Lung (tissue), 11 donors: ENCODE measurements at regions not wholly inside any gene's neighbourhood (a gene's known extent, or its start where the extent isn't known, plus 50 kb on each side); places are given as distances from the start of the nearest gene placed in this dataset.

Experiments used
- ATAC-seq: fragments of 200-7000 bp; cut with Tn5 transposase; one replicate; pipeline ENCODE4 v1.9.1; 2020; ENCODE audit warnings: moderate number of reproducible peaks; ENCODE audit not compliant: insufficient read depth, low FRiP score
- DNase-seq, 3 donors: peaks; one replicate each; pipeline ENCODE4 v3.0.0-alpha.2; 2013 to 2017
- H3K27ac ChIP-seq, 2 donors: one replicate each; pipeline ENCODE4 v1.5.1; 2013; ENCODE audit warnings: mild to moderate bottlenecking in 2 of 2, moderate library complexity in 2 of 2, control low read depth in 1 of 2, inconsistent platforms in 1 of 2, low read depth in 1 of 2, low read length in 1 of 2
- H3K27me3 ChIP-seq, 3 donors: one replicate each; pipeline ENCODE4 v1.5.1; 2013; ENCODE audit warnings: low read length in 2 of 3; ENCODE audit not compliant: control insufficient read depth in 3 of 3, insufficient read depth in 3 of 3
- H3K36me3 ChIP-seq, 4 donors: one replicate each; pipeline ENCODE4 v1.5.1; 2013; ENCODE audit warnings: low read length in 4 of 4, mild to moderate bottlenecking in 1 of 4, moderate library complexity in 1 of 4; ENCODE audit not compliant: control insufficient read depth in 4 of 4, insufficient read depth in 4 of 4
- H3K4me1 ChIP-seq, 5 donors: one replicate each; pipeline ENCODE4 v1.5.1; 2013; ENCODE audit warnings: low read length in 5 of 5, mild to moderate bottlenecking in 2 of 5, moderate library complexity in 1 of 5; ENCODE audit not compliant: control insufficient read depth in 5 of 5, insufficient read depth in 5 of 5
- H3K4me3 ChIP-seq: one replicate; pipeline ENCODE4 v1.5.1; 2013; ENCODE audit warnings: mild to moderate bottlenecking, control low read depth, moderate library complexity
- H3K9ac ChIP-seq, 2 donors: one replicate each; pipeline ENCODE4 v1.5.1; 2013; ENCODE audit warnings: low read length in 2 of 2, control low read depth in 1 of 2; ENCODE audit not compliant: insufficient read depth in 1 of 2
- H3K9me3 ChIP-seq, 4 donors: one replicate each; pipeline ENCODE4 v1.5.1; 2013; ENCODE audit warnings: low read length in 3 of 4, mild to moderate bottlenecking in 1 of 4, moderate library complexity in 1 of 4; ENCODE audit not compliant: control insufficient read depth in 4 of 4, insufficient read depth in 3 of 4
- WGBS, 2 donors: extraction: QIAGEN DNeasy Blood & Tissue Kit; methylation state at CpG; one replicate each; pipeline ENCODE4 v1.1.7; 2013; 5-methylcytosine and 5-hydroxymethylcytosine counted together
- TF ChIP-seq, protein P1 (sequence below): IDR thresholded peaks from 2 replicates; pipeline ENCODE4 v1.5.1; 2012; ENCODE audit warnings: mild to moderate bottlenecking; ENCODE audit errors: control extremely low read depth, extremely low read depth
- donor health status: control.
- donor health status: control.
- donor health status: Bipolar disorder and iron deficiency.
- donor health status: healthy.
- donor health status: DM: yes; HTN: yes; CAD: no.

DNA sequence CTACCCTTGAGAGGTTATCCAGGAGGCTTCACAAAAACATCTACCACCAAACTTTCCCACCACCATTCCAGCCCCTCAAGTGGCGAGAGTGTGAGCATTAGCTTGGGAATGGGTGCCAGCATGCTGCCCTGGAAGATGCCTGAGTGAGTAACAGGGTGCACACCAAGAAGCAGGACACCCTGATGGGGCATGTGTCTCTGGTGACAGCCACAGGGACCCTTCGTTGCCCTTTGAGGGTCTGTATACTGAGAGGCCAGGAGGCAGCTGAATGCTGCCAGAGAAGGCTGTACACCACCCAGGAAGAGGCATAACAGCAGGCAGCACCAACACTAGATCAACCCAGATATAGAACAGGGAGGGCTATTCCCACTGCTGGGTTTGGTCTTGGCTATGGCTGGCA is 233.6 kb upstream of the THSD7B start:
- Histone ChIP-seq H3K4me3 (no peak overlapping the region), H3K9ac (no peak overlapping the region), H3K27me3 (no peaks in the 10 kb centered on the region), H3K9me3 (peaks cover 0 to 2% (median 0%) of the 10 kb centered on the region in 4 donors), H3K27ac (no peak overlapping the region), H3K36me3 (no peaks in the 10 kb centered on the region), H3K4me1 (no peaks in the 10 kb centered on the region)
- DNase-seq, result no peak
- 42 to 57% methylated on average over 2 of the region's 2 CpGs for WGBS, 2 donors
- no peak for ATAC-seq
- TF ChIP-seq, protein P1, sequence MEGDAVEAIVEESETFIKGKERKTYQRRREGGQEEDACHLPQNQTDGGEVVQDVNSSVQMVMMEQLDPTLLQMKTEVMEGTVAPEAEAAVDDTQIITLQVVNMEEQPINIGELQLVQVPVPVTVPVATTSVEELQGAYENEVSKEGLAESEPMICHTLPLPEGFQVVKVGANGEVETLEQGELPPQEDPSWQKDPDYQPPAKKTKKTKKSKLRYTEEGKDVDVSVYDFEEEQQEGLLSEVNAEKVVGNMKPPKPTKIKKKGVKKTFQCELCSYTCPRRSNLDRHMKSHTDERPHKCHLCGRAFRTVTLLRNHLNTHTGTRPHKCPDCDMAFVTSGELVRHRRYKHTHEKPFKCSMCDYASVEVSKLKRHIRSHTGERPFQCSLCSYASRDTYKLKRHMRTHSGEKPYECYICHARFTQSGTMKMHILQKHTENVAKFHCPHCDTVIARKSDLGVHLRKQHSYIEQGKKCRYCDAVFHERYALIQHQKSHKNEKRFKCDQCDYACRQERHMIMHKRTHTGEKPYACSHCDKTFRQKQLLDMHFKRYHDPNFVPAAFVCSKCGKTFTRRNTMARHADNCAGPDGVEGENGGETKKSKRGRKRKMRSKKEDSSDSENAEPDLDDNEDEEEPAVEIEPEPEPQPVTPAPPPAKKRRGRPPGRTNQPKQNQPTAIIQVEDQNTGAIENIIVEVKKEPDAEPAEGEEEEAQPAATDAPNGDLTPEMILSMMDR, result no peak

DNA sequence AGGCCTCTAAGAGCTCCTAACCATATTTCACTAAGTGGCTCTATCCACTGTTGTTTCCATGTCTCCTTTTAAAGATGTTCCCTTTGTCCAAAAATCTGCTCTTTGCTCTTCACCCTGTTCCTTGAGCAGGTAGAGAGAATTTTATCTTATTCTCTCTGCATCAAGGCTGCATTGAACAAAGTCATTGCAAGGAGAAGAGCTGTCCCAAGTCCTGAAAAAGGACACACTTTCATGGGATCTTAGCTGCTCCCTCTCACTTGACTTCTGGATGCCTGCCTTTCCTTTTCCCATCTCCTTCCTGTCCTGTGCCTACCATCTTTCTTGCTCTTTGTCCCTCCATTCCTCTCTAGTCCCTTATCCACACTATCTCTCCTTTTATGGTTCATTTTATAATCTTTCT is 235.2 kb upstream of the THSD7B start:
- Histone ChIP-seq H3K27me3 (no peaks in the 10 kb centered on the region), H3K27ac (no peak overlapping the region), H3K9me3 (peaks cover 0 to 2% (median 0%) of the 10 kb centered on the region in 4 donors), H3K4me3 (no peak overlapping the region), H3K4me1 (no peaks in the 10 kb centered on the region), H3K36me3 (no peaks in the 10 kb centered on the region), H3K9ac (no peak overlapping the region)
- TF ChIP-seq, protein P1, result no peak
- DNase-seq, result peak in 1 of 3 donors; percentile 23
- ATAC-seq, result no peak

DNA sequence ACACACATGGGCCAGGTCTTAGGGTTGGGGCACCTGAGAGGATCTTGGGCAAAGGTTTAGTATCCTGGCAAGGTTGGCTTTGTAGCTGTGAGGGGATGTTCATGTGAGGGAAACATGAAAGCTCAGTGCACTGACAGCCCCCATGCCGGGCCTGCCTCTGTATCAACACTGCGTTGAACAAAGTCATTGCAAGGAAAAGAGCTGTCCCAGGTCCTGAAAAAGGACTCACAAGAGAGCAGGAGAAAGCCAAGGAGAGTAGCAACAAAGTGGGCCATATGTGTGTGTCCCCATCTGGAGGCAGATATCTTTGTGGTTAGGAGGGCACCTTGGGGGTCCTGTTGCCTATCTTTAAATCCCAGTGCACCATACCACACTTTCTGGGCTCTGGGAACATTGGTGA is 237.8 kb upstream of the THSD7B start:
- H3K9ac ChIP-seq, result no peak overlapping the region
- TF ChIP-seq, protein P1, result no peak
- no peaks in the 10 kb centered on the region for H3K27me3 ChIP-seq
- WGBS, 2 donors, result 13 to 15% methylated on average over 2 of the region's 2 CpGs
- no peak overlapping the region for H3K4me3 ChIP-seq
- H3K4me1 ChIP-seq, result no peaks in the 10 kb centered on the region
- H3K36me3 ChIP-seq, result no peaks in the 10 kb centered on the region
- DNase-seq (peak in 2 of 3 donors; percentile 36 to 76), ATAC-seq (no peak)
- H3K27ac ChIP-seq, result no peak overlapping the region
- H3K9me3 ChIP-seq, result no peaks in the 10 kb centered on the region

DNA sequence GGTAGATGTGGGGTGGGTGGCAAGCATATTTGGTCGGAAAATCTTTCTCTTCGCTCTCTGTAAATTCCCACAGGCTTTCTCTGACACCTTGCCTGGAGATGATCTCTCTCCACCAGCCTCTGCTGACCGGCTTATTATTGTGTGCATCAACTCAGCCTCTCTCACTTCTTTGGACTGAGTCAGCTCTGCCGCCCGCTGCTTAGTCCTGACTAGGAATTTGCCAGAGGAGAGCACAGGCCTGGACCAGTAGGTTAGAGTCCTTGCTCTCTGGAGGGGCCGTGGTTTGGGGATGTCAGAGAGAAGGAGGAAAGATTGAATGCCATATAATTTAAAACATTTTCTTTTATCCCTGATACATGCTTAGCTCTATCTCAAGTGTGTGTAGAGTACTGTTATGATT is 242.6 kb upstream of the THSD7B start:
- ATAC-seq (no peak), DNase-seq (no peak)
- H3K9me3 ChIP-seq, result no peaks in the 10 kb centered on the region
- TF ChIP-seq, protein P1, result no peak
- no peak overlapping the region for H3K27ac ChIP-seq
- H3K4me1 ChIP-seq, result no peaks in the 10 kb centered on the region
- H3K36me3 ChIP-seq, result no peaks in the 10 kb centered on the region
- 87 to 90% methylated on average over 6 of the region's 6 CpGs for WGBS, 2 donors
- no peak overlapping the region for H3K4me3 ChIP-seq
- H3K9ac ChIP-seq, result no peak overlapping the region
- H3K27me3 ChIP-seq, result no peaks in the 10 kb centered on the region
